Activated CD4-positive, alpha-beta T cell treated with anti-CD3 and anti-CD28 coated beads for 36 hours (primary cell): ENCODE measurements at regions not wholly inside any gene's neighbourhood (a gene's known extent, or its start where the extent isn't known, plus 50 kb on each side); places are given as distances from the start of the nearest gene placed in this dataset.

Experiments used
- ATAC-seq: fragments of 200-7000 bp; cut with Tn5 transposase; one replicate; pipeline ENCODE4 v1.10.0; 2021; ENCODE audit warnings: mild to moderate bottlenecking, moderate library complexity
- CTCF ChIA-PET: fragments of 350-600 bp; sonication (Branson Sonifier 250); formaldehyde crosslinking; loops from one replicate; lab custom pipeline; 2021; ENCODE audit warnings: antibody characterized with exemption; lab: Charles Lee
- POLR2A ChIA-PET: fragments of 350-600 bp; sonication (Branson Sonifier 250); formaldehyde crosslinking; loops from one replicate; lab custom pipeline; 2021; ENCODE audit warnings: antibody characterized with exemption, inconsistent platforms; lab: Charles Lee
- DNase-seq: peaks from one replicate; pipeline ENCODE4 v3.0.0-alpha.2; 2020
- H3K27ac Mint-ChIP-seq: one replicate; pipeline ENCODE4 v1.8.0; 2021; ENCODE audit warnings: mixed read lengths
- H3K27me3 Mint-ChIP-seq: one replicate; pipeline ENCODE4 v1.8.0; 2021; ENCODE audit warnings: mixed read lengths
- H3K36me3 Mint-ChIP-seq: one replicate; pipeline ENCODE4 v1.8.0; 2021; ENCODE audit warnings: low read depth, mixed read lengths
- H3K4me1 Mint-ChIP-seq: one replicate; pipeline ENCODE4 v1.8.0; 2021; ENCODE audit warnings: mixed read lengths
- H3K4me3 Mint-ChIP-seq: one replicate; pipeline ENCODE4 v1.8.0; 2021; ENCODE audit warnings: mild to moderate bottlenecking, moderate library complexity, mixed read lengths
- H3K9me3 Mint-ChIP-seq: one replicate; pipeline ENCODE4 v1.8.0; 2021; ENCODE audit warnings: low read depth, mixed read lengths
- intact Hi-C, 2 experiments: fragments of 100-400 bp; cut with DNase I in 1 of 2; cut with micrococcal nuclease in 1 of 2; formaldehyde crosslinking; loops; one replicate each; pipeline versions ENCODE4 v1.14.2 to v1.15.1; 2022 to 2024; cut with DNase I, micrococcal nuclease

DNA sequence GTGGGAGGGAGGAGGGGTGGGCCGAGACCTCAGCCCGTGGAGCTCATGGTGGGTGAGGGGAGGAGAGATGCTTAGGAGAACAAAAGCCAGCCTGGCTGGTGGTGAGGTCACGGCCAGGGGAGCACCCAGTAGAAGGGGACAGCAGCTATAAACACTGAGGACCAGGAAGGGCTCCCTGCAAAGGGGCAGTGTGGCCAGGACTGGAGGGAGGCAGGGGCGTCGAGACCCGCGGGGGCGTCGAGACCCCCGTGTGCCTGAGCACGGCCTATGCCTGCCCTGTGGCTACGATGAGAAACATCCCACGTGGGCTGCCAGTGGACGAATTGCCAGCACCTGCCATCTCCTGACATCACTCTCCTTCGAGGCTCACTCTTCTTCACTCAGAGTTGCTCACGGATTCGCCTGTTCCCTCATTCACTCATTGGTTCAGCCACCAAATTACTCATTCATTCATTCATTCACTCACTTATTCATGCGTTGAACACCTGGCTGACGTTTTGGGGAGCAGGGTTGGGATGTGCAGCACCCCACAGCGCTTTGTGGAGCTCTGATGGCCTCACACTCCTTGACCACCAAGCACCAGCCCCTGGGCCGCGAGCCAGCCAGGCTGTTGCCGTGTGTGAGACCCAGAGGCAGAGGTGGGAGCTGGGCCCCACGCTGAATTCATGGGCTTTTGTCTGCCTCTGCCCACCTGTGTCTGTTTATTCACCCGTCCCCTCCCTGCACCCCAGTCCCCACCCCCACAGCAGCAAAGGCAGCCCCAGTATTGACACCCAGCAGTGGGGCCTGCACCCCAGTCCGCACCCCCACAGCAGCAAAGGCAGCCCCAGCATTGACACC lies 61.2 kb upstream of the BHLHE23 start:
- Mint-ChIP-seq H3K27me3 (peaks cover 20% of the 10 kb centered on the region), H3K36me3 (no peaks in the 10 kb centered on the region), H3K4me1 (peaks cover 2% of the 10 kb centered on the region), H3K9me3 (no peaks in the 10 kb centered on the region), H3K27ac (no peak overlapping the region), H3K4me3 (no peak overlapping the region)
- no peak for DNase-seq
- POLR2A ChIA-PET, result no interaction called here
- ATAC-seq, result no peak
- CTCF ChIA-PET, result no interaction called here
- intact Hi-C loops, result no loop called here

DNA sequence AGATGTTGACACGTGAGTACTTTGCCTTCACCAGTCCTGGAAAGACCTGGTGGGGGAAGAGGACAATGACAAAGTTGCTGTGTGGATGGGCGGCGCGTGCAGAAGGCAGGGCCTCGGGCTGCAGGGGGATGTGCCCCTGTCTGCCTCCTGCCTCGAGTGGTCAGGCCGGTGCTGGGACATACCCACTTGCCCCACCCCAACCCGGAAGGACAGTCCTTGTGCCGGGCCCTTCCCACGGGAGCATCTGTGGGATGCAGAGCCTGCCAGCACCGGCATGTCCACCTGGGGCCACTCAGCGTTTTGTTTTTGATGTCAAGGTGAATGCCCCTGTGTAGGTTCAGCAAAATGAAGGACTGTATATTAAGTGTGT lies 60.5 kb upstream of the BHLHE23 start:
- DNase-seq (no peak), ATAC-seq (no peak)
- intact Hi-C loops, result no loop called here
- H3K9me3 Mint-ChIP-seq, result no peaks in the 10 kb centered on the region
- CTCF ChIA-PET, result no interaction called here
- H3K36me3 Mint-ChIP-seq, result no peaks in the 10 kb centered on the region
- no peaks in the 10 kb centered on the region for H3K4me1 Mint-ChIP-seq
- H3K27ac Mint-ChIP-seq, result no peak overlapping the region
- POLR2A ChIA-PET, result no interaction called here
- peaks cover 17% of the 10 kb centered on the region for H3K27me3 Mint-ChIP-seq
- H3K4me3 Mint-ChIP-seq, result no peak overlapping the region

GRCh38 chr20:63066506-63067265 lies 59.9 kb upstream of the BHLHE23 start:
- peaks cover 19% of the 10 kb centered on the region for H3K27me3 Mint-ChIP-seq
- no peaks in the 10 kb centered on the region for H3K36me3 Mint-ChIP-seq
- ATAC-seq (no peak), DNase-seq (no peak)
- H3K4me3 Mint-ChIP-seq, result no peak overlapping the region
- H3K27ac Mint-ChIP-seq, result no peak overlapping the region
- no peaks in the 10 kb centered on the region for H3K4me1 Mint-ChIP-seq
- intact Hi-C loops, result no loop called here
- POLR2A ChIA-PET, result no interaction called here
- H3K9me3 Mint-ChIP-seq, result no peaks in the 10 kb centered on the region
- CTCF ChIA-PET, result no interaction called here

DNA sequence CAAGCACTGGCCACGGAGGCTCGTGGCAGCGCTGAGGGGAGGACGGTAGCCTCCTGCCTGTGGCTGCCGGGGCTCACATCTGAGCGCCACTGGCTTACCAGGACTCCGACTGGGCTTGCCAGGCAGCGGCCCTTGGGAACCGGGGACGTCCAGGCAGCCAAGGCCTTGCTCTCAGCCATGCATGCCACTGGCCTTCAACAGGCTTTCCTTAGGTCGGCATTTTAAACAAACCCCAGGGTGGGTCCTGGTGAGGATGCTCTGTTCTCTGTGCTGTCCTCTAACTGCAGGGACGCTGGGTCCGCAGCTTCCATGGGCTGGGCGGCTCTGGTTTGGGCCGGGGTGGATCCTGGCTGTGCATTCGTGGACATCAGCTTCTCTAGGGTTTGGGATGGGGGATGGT lies 59.1 kb upstream of the BHLHE23 start:
- no peaks in the 10 kb centered on the region for H3K9me3 Mint-ChIP-seq

GRCh38 chr20:63064745-63065711 lies 58.3 kb upstream of the BHLHE23 start:
- no peak for ATAC-seq
- ChIA-PET POLR2A (no interaction called here), CTCF (no interaction called here)
- H3K9me3 Mint-ChIP-seq, result no peaks in the 10 kb centered on the region
- H3K4me3 Mint-ChIP-seq, result no peak overlapping the region
- H3K36me3 Mint-ChIP-seq, result no peaks in the 10 kb centered on the region
- H3K27me3 Mint-ChIP-seq, result peaks cover 17% of the 10 kb centered on the region
- intact Hi-C loops, result no loop called here
- no peaks in the 10 kb centered on the region for H3K4me1 Mint-ChIP-seq
- DNase-seq, result peak; percentile 1
- H3K27ac Mint-ChIP-seq, result no peak overlapping the region

More for the DNA sequence above, 59.1 kb upstream of the BHLHE23 start:
- no peak for DNase-seq
- CTCF ChIA-PET, result no interaction called here
- Mint-ChIP-seq H3K27me3 (peaks cover 21% of the 10 kb centered on the region), H3K36me3 (no peaks in the 10 kb centered on the region), H3K4me3 (no peak overlapping the region), H3K27ac (no peak overlapping the region), H3K4me1 (no peaks in the 10 kb centered on the region)
- intact Hi-C loops, result no loop called here
- no peak for ATAC-seq
- POLR2A ChIA-PET, result no interaction called here

GRCh38 chr20:63064310-63064709 lies 57.5 kb upstream of the BHLHE23 start:
- ChIA-PET CTCF (no interaction called here), POLR2A (no interaction called here)
- Mint-ChIP-seq H3K36me3 (no peaks in the 10 kb centered on the region), H3K27ac (no peak overlapping the region), H3K27me3 (peaks cover 20% of the 10 kb centered on the region), H3K9me3 (no peaks in the 10 kb centered on the region), H3K4me1 (no peaks in the 10 kb centered on the region), H3K4me3 (no peak overlapping the region)
- no peak for ATAC-seq
- DNase-seq, result peak; percentile 3
- intact Hi-C loops, result no loop called here

GRCh38 chr20:63062188-63063140 lies 55.7 kb upstream of the BHLHE23 start:
- ATAC-seq (no peak), DNase-seq (no peak)
- Mint-ChIP-seq H3K4me3 (no peak overlapping the region), H3K36me3 (no peaks in the 10 kb centered on the region), H3K27ac (no peak overlapping the region), H3K9me3 (no peaks in the 10 kb centered on the region), H3K4me1 (no peaks in the 10 kb centered on the region), H3K27me3 (peaks cover 20% of the 10 kb centered on the region)
- ChIA-PET POLR2A (no interaction called here), CTCF (no interaction called here)
- intact Hi-C loops, result no loop called here

DNA sequence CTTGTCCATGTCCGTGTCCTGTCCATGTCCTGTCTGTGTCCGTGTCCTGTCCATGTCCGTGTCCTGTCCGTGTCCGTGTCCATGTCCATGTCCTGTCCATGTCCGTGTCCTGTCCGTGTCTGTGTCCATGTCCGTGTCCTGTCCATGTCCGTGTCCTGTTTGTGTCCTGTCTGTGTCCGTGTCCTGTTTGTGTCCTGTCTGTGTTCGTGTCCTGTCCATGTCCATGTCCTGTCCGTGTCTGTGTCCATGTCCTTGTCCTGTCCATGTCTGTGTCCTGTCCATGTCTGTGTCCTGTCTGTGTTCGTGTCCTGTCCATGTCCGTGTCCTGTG lies 55.0 kb upstream of the BHLHE23 start:
- no peaks in the 10 kb centered on the region for H3K4me1 Mint-ChIP-seq
- H3K27me3 Mint-ChIP-seq, result peaks cover 17% of the 10 kb centered on the region
- H3K4me3 Mint-ChIP-seq, result no peak overlapping the region

GRCh38 chr20:63061051-63061770 lies 54.4 kb upstream of the BHLHE23 start:
- intact Hi-C loops, result no loop called here
- Mint-ChIP-seq H3K27ac (no peak overlapping the region), H3K4me3 (no peak overlapping the region), H3K9me3 (no peaks in the 10 kb centered on the region), H3K36me3 (no peaks in the 10 kb centered on the region), H3K4me1 (no peaks in the 10 kb centered on the region), H3K27me3 (peaks cover 17% of the 10 kb centered on the region)
- ATAC-seq (no peak), DNase-seq (no peak)
- ChIA-PET CTCF (no interaction called here), POLR2A (no interaction called here)

More for the DNA sequence above, 55.0 kb upstream of the BHLHE23 start:
- H3K27ac Mint-ChIP-seq, result no peak overlapping the region
- ATAC-seq, result no peak
- no peak for DNase-seq
- CTCF ChIA-PET, result no interaction called here
- H3K36me3 Mint-ChIP-seq, result no peaks in the 10 kb centered on the region
- no peaks in the 10 kb centered on the region for H3K9me3 Mint-ChIP-seq
- POLR2A ChIA-PET, result no interaction called here
- intact Hi-C loops, result no loop called here

DNA sequence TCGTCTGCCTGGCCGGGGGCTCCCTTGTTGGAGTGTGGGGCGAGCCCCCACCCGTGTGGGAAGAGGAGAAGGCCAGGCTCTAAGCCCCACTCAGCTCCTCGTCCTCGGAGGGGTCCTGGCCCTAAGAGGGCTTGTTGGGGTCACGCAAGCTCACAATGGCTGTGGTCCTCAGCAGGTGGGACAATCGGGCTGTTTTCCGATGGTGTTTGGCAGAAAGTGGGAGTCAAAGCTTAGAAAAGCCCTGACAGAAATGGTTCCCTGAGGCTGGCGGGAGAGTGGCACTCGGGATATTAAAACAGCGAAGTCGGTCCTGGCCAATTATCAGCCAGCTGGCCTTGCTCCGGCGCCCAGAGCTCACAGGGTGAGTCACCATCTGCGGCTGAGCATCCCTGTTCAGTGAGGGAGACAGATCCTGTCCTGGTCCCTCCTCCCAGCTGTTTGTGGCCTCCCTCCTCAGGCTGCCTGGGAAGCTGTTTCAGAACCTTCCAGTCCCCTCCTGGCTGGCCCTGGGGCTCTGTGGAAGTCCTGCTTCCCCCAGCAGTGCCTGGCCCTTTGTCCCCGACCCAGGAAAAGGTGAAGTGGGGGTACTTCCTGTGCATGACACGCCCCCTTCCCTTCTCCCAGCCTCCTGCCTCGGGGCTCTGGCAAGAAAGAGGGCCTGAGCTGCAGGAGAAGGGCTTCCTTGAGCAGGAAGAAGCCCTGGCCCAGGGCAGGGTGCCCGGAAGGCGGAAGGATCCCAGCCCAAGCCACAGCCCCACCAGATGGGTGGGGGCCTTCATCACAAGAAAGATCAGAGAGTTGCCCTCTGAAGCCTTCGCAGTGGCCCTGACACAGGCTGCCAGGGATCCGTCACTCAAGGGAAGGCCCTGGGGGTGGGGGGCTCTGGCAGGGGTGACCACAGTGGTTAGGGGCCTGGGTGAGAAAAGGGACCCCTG lies 53.6 kb upstream of the BHLHE23 start:
- peaks cover 17% of the 10 kb centered on the region for H3K27me3 Mint-ChIP-seq
- no peak overlapping the region for H3K27ac Mint-ChIP-seq
- no peak overlapping the region for H3K4me3 Mint-ChIP-seq
- DNase-seq, result no peak
- ChIA-PET POLR2A (no interaction called here), CTCF (no interaction called here)
- H3K4me1 Mint-ChIP-seq, result no peaks in the 10 kb centered on the region
- ATAC-seq, result no peak
- no peaks in the 10 kb centered on the region for H3K36me3 Mint-ChIP-seq
- H3K9me3 Mint-ChIP-seq, result no peaks in the 10 kb centered on the region
- intact Hi-C loops, result no loop called here
